Astrocyte (in vitro differentiated cells and primary cell): ENCODE measurements at regions not wholly inside any gene's neighbourhood (a gene's known extent, or its start where the extent isn't known, plus 50 kb on each side); places are given as distances from the start of the nearest gene placed in this dataset.

ENCODE experiments used
- DNase-seq: peaks from one replicate; pipeline ENCODE4 v3.0.0-alpha.2; 2010; ENCODE audit warnings: low read depth
- FAIRE-seq: peaks from 2 replicates; lab custom pipeline; 2011; peaks lifted over from hg19 to GRCh38; lab: Jason Lieb, UNC
- H2AFZ ChIP-seq: 2 replicates; pipeline ENCODE4 v1.6.0; 2012; ENCODE audit warnings: low read depth, low read length, inconsistent platforms
- H3K27ac ChIP-seq: 2 replicates; pipeline ENCODE4 v1.5.1; 2011; ENCODE audit warnings: low read depth, low read length, inconsistent platforms
- H3K27me3 ChIP-seq: 2 replicates; pipeline ENCODE4 v1.6.0; 2011; ENCODE audit warnings: low read length, inconsistent platforms; ENCODE audit not compliant: insufficient read depth
- H3K36me3 ChIP-seq: 2 replicates; pipeline ENCODE4 v1.5.1; 2011; ENCODE audit warnings: low read length, inconsistent platforms; ENCODE audit not compliant: insufficient read depth
- H3K4me1 ChIP-seq: 2 replicates; pipeline ENCODE4 v1.5.1; 2011; ENCODE audit warnings: low read length, inconsistent platforms; ENCODE audit not compliant: insufficient read depth
- H3K4me2 ChIP-seq: 2 replicates; pipeline ENCODE4 v1.6.0; 2012; ENCODE audit warnings: low read length, inconsistent platforms
- H3K4me3 ChIP-seq: 2 replicates; pipeline ENCODE4 v1.5.1; 2011; ENCODE audit warnings: low read depth, mild to moderate bottlenecking, low read length, inconsistent platforms; ENCODE audit not compliant: insufficient read depth
- H3K79me2 ChIP-seq: 2 replicates; pipeline ENCODE4 v1.6.0; 2012; ENCODE audit warnings: mild to moderate bottlenecking, low read length, inconsistent platforms; ENCODE audit not compliant: insufficient read depth
- H3K9ac ChIP-seq: 2 replicates; pipeline ENCODE4 v1.6.0; 2012; ENCODE audit warnings: mild to moderate bottlenecking, low read length, inconsistent platforms
- H3K9me3 ChIP-seq: 2 replicates; pipeline ENCODE4 v1.5.1; 2012; ENCODE audit warnings: low read depth, mild to moderate bottlenecking, low read length, inconsistent platforms; ENCODE audit not compliant: insufficient read depth
- H4K20me1 ChIP-seq: 2 replicates; pipeline ENCODE4 v1.6.0; 2012; ENCODE audit warnings: low read length, inconsistent platforms; ENCODE audit not compliant: insufficient read depth
- H3K27ac Mint-ChIP-seq: one replicate; pipeline ENCODE4 v1.8.0; 2021; ENCODE audit warnings: mild to moderate bottlenecking, mixed read lengths; ENCODE audit not compliant: unreplicated experiment
- H3K27me3 Mint-ChIP-seq: one replicate; pipeline ENCODE4 v1.8.0; 2021; ENCODE audit warnings: low read depth, mixed read lengths; ENCODE audit not compliant: unreplicated experiment
- H3K36me3 Mint-ChIP-seq: one replicate; pipeline ENCODE4 v1.8.0; 2021; ENCODE audit warnings: low read depth, mixed read lengths; ENCODE audit not compliant: unreplicated experiment
- H3K4me1 Mint-ChIP-seq: one replicate; pipeline ENCODE4 v1.8.0; 2021; ENCODE audit warnings: low read depth, mixed read lengths; ENCODE audit not compliant: unreplicated experiment
- H3K4me3 Mint-ChIP-seq: one replicate; pipeline ENCODE4 v1.8.0; 2021; ENCODE audit warnings: mild to moderate bottlenecking, moderate library complexity, mixed read lengths; ENCODE audit not compliant: unreplicated experiment
- H3K9me3 Mint-ChIP-seq: one replicate; pipeline ENCODE4 v1.8.0; 2021; ENCODE audit warnings: mild to moderate bottlenecking, mixed read lengths; ENCODE audit not compliant: unreplicated experiment
- CTCF ChIP-seq: IDR thresholded peaks from 2 replicates; pipeline ENCODE4 v1.5.1; 2011; ENCODE audit warnings: low read depth, mild to moderate bottlenecking, inconsistent platforms, low read length, moderate library complexity; ENCODE audit not compliant: insufficient read depth
- EZH2 ChIP-seq: IDR thresholded peaks from 2 replicates; pipeline ENCODE4 v1.6.1; 2012; ENCODE audit warnings: mild to moderate bottlenecking, low read length, inconsistent platforms; ENCODE audit not compliant: insufficient read depth

GRCh38 chr1:5574641-5575040 lies 417.6 kb downstream of the NPHP4 start:
- Histone ChIP-seq H3K4me2 (no peak overlapping the region), H3K79me2 (no peaks in the 10 kb centered on the region), H2AFZ (no peak overlapping the region), H4K20me1 (no peaks in the 10 kb centered on the region), H3K9me3 (peaks cover 5% of the 10 kb centered on the region), H3K4me1 (no peaks in the 10 kb centered on the region), H3K9ac (no peak overlapping the region), H3K4me3 (no peak overlapping the region), H3K27me3 (no peaks in the 10 kb centered on the region), H3K27ac (no peak overlapping the region), H3K36me3 (no peaks in the 10 kb centered on the region)
- Mint-ChIP-seq H3K4me1 (no peaks in the 10 kb centered on the region), H3K27ac (no peak overlapping the region), H3K36me3 (no peaks in the 10 kb centered on the region), H3K9me3 (peaks cover 5% of the 10 kb centered on the region), H3K4me3 (no peak overlapping the region), H3K27me3 (peaks cover 35% of the 10 kb centered on the region)
- DNase-seq (no peak), FAIRE-seq (no peak)
- TF ChIP-seq CTCF (no peak), EZH2 (no peak)

GRCh38 chr1:5572794-5573193 lies 419.4 kb downstream of the NPHP4 start:
- peaks cover 5% of the 10 kb centered on the region for H3K9me3 ChIP-seq
- H3K9ac ChIP-seq: no peak overlapping the region
- H3K79me2 ChIP-seq: no peaks in the 10 kb centered on the region
- Mint-ChIP-seq H3K4me3 (no peak overlapping the region), H3K4me1 (no peaks in the 10 kb centered on the region), H3K27ac (no peak overlapping the region), H3K27me3 (peaks cover 22% of the 10 kb centered on the region), H3K9me3 (no peaks in the 10 kb centered on the region), H3K36me3 (no peaks in the 10 kb centered on the region)
- FAIRE-seq (no peak), DNase-seq (no peak)
- no peak for TF ChIP-seq EZH2
- no peak for TF ChIP-seq CTCF
- no peaks in the 10 kb centered on the region for H3K36me3 ChIP-seq
- H3K4me2 ChIP-seq: no peak overlapping the region
- H2AFZ ChIP-seq: no peak overlapping the region
- H3K4me1 ChIP-seq: no peaks in the 10 kb centered on the region
- H4K20me1 ChIP-seq: no peaks in the 10 kb centered on the region
- H3K27ac ChIP-seq: no peak overlapping the region
- no peak overlapping the region for H3K4me3 ChIP-seq
- no peaks in the 10 kb centered on the region for H3K27me3 ChIP-seq

GRCh38 chr1:5571861-5572401 lies 420.3 kb downstream of the NPHP4 start:
- Histone ChIP-seq H3K4me2 (no peak overlapping the region), H3K4me1 (no peaks in the 10 kb centered on the region), H3K27ac (no peak overlapping the region), H3K9me3 (peaks cover 5% of the 10 kb centered on the region), H4K20me1 (no peaks in the 10 kb centered on the region), H3K79me2 (no peaks in the 10 kb centered on the region), H3K27me3 (no peaks in the 10 kb centered on the region), H2AFZ (no peak overlapping the region), H3K9ac (no peak overlapping the region), H3K4me3 (no peak overlapping the region), H3K36me3 (no peaks in the 10 kb centered on the region)
- H3K27me3 Mint-ChIP-seq: peaks cover 22% of the 10 kb centered on the region
- no peaks in the 10 kb centered on the region for H3K36me3 Mint-ChIP-seq
- H3K4me3 Mint-ChIP-seq: no peak overlapping the region
- H3K9me3 Mint-ChIP-seq: no peaks in the 10 kb centered on the region
- H3K4me1 Mint-ChIP-seq: no peaks in the 10 kb centered on the region
- no peak for FAIRE-seq
- no peak for DNase-seq
- H3K27ac Mint-ChIP-seq: no peak overlapping the region
- TF ChIP-seq CTCF: no peak
- TF ChIP-seq EZH2: no peak
